CD4-positive, alpha-beta T cell treated with Interleukin-12 subunit alpha and Interleukin-12 subunit beta, for 1 hour (primary cell): ENCODE measurements at regions not wholly inside any gene's neighbourhood (a gene's known extent, or its start where the extent isn't known, plus 50 kb on each side); places are given as distances from the start of the nearest gene placed in this dataset.

ENCODE experiments used
- DNase-seq: peaks from one replicate; pipeline ENCODE4 v3.0.0-alpha.2; 2020

DNA sequence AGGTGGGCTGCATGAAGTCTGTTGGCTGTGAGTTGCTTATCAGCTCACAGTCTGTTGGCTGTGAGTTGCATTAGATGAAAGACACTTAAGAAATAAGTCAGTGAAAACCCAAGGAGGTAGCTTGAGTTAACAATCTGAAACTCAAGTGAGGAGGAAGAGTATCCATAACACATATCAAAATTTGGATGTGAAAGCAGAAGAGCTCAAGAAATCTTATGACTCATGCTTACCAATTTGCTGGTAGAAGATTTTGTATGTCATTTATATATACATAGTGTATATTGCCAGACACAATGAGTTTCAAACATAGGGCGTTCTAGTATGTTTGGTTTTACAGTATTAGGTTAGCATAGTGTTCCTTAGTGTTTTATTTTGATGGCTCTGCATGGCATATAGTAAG lies 107.4 kb downstream of the DDIT4L start:
- no peak for DNase-seq

DNA sequence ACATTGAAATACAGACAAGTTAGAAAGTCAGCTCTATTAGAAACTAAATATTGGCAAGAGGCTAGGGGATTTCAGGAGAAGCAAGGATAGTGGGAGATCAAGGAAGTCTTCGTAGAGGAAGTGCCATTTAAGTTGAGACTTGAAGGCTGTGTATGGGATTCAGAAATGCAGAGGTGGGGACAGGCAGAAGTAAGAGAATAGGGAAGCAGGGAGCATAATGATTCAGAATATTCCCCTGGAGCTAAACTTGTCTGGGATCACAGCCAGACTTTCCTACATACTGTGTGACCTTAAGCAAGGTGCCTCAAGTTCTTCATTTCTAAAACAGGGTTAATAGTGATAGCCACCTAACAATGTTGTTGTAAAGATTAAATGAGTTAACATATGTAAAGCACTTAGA lies 108.8 kb downstream of the DDIT4L start:
- no peak for DNase-seq

DNA sequence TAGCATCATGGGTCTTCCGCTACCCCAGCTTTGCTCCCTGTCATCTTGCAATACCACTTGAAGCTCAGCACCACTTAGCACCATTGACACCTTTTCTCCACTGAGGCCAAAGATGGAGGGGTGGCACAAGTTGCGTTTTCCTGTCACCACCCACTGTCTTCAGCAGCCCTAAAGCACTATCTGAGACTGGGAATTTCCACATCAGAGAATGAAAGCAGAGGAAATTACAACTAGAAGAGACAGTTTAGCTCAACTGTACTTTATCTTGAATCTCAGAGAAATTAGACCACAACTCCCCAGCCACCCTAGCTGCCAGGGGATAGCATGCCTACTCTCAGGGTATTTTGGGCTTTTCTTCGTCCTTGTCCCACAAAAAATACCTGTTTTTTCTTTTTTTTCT lies 111.0 kb downstream of the DDIT4L start:
- peak; percentile 28 for DNase-seq

DNA sequence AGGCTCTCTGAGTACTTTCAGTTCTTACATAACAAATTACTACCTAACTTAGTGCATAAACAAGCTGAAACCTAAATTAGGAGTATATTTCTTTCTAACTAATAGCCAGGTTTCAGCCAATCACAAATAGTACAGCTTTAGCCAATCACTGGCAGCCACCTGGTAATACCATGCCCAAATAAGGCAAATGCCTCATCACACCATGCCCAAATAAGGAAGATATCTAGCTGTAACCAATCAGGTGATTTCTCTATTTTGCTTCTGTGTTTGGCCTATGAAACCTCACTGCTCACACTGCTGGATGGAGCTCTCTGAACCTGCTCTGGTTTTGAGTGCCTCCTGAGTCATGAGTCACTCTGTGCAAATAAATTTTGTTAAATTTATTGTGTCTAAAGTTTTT lies 113.5 kb downstream of the DDIT4L start:
- no peak for DNase-seq

DNA sequence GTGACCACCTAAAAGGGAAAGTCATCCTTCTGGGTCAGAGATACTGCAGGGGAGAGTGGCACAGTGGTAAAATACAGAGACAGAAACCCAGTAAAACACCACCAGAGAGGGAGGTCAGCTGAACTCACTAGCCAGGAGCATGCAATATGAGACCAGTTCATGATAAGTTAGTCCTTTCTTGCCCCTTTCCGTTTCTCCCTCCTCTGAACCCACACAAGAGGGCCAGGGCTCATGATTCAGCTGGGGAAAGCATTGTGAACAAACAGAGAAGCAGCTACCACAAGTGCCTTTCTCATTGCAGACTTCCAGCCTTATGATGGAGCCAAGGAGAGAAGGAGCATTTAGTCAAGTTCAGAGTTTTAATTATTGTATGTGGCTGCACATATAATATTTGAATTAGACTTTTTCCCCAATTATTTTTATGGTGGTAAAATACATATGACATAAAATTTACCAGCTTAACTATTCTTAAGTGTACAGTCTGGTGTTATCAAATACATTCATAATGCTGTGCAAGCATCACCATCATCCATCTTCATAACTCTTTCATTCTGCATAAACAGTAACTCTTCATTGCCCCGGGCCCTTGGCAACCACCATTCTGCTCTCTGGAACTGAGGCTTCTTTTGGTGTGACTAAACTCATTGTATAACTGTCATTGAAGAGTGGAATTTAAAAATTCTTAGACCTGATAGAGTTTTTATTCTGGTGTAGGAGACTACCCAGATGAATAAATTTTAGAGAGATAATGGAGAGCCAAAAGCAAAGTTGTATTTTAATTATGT lies 114.6 kb downstream of the DDIT4L start:
- DNase-seq = no peak

DNA sequence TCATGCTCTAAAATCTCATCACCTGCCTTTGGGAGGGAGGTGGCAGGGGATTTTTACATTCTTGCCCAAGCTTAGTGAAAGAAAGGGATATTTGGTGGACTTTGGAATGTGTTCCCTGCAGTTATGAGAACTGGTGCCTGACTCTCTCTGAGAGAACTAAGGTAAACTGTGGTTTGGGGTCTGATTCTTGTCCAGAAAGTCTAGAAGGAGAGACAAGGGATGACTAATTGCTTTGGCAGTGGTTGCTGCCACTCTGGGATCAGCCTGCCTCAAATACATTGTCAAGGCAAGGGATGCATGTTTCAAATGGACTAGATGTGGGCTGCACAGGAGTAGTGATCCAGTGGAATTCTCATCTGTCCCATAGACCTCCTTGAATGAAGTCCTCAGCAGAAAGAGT lies 115.2 kb downstream of the DDIT4L start:
- no peak for DNase-seq

DNA sequence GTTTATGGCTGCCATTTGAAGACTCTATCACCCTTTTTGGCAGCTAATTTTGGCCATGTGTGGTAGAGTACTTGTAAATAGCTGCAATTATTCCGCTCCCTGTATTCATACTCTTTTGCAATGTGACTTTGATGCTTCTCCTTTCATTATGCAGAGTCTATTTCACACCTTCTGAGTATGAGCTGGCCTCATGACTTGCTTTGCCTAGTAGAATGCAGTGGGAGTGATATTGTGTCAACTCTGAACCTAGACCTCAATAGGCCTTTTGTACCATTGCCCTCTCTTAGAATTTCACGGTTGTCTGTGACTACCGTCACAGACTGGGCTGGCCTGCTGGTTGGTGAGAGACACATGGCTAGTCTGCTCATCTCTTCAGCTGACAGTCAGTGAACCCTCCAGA lies 118.8 kb downstream of the DDIT4L start:
- no peak for DNase-seq

DNA sequence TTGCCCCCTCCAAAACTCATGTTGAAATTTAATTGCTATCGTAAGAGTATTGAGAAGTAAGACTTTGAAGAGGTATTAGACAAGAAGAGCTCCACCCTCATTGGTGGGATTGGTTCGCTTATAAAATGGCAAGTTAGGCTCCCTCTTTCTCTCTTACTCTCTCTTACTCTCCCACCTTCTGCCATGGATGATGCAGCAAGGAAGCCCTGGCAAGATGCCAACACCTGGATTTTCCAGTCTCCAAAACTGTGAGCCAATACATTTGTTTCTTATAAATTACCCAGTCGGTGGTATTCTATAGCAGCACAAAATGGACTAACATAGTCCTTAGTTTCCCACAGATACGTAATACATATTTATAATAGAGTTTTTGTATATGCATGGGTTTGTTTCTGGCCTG lies 119.4 kb downstream of the DDIT4L start:
- no peak for DNase-seq

DNA sequence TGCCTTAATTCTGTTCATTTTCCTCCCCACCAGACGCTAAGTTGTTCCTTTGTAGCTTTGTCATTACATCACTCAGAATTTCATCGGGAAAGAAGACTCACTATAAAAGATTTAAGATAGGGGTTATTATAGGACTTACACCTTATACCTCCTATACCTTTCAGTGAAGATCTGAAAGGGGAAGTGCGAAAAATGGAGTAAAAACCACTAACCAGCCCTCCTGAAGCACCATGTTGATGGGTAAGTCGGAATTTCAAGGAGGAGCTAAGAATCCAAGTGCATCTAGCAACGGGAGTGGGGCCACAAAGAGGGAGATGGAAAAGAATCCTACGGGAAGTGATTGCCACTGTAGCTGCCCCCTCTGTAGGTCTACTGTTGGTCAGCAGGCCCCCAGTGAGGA lies 119.1 kb upstream of the H2AZ1 start:
- DNase-seq = no peak

DNA sequence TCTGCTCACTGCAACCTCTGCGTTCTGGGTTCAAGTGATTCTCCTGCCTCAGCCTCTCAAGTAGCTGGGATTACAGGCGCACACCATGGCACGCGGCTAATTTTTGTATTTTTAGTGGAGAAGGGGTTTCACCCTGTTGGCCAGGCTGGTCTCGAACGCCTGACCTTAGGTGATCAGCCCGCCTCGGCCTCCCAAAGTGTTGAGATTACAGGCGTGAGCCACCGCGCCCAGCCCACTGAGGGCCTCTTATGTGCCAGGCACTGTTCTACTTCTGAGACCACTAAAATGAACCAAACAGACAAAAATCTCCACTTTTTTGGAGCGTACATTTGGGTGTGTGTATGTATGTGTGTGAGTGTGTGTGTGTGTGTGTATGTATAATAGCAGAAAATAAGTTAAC lies 117.2 kb upstream of the H2AZ1 start:
- DNase-seq = no peak

DNA sequence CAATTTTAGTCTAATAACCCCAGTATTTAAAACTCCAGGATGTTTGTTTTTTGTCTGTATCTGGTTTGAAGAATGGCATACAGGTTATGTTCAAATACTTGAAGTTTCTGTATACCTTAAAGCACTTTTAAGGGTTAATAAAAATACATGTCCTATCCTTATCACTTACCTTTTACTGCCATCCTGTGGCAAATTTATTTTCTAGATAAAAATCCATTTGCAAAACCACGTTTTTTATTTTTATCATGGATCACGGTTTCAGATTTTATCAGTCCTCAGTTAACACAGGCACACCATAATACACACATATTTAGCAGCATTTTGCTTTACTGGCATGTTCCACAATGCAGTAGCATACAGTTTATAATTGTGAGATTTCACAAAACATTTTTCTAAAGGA lies 113.3 kb upstream of the H2AZ1 start:
- peak; percentile 7 for DNase-seq

DNA sequence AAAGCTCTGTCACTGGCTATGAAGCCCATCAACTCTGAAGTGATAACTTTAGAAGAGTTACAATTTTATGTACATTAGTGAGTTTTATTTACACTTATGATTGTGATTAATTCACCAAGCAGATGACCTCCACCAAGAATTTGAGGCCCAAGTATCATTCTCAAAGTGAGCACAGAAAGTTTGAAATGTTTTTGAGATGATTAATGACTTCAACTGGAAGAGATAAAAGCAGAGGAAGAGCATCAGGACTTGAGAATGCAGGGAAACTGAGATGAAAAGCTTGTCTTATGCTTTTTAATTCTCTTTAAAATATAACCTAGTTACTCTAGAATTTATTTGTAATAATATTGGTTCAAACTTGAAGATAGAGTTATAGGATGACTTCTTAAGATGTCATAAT lies 112.8 kb upstream of the H2AZ1 start:
- DNase-seq = no peak

DNA sequence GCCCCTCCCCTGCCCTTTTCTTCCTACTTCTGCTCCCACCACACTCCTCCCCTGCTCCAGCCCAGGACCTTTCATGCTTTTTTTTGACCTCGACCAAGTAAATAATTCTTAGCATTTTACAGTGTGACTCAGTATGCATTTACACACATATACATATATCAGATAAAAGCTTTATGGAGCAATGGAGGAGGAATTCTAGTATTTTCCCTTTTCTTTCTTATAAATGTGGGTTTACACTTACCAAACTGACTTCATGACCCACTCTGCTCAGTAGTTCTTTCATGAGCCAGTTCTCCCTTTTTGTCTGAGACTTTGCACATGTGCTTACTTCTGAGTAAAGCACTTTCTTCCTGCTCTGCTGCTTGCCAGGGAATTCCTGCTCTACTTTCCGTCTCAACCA lies 111.8 kb upstream of the H2AZ1 start:
- DNase-seq = no peak

DNA sequence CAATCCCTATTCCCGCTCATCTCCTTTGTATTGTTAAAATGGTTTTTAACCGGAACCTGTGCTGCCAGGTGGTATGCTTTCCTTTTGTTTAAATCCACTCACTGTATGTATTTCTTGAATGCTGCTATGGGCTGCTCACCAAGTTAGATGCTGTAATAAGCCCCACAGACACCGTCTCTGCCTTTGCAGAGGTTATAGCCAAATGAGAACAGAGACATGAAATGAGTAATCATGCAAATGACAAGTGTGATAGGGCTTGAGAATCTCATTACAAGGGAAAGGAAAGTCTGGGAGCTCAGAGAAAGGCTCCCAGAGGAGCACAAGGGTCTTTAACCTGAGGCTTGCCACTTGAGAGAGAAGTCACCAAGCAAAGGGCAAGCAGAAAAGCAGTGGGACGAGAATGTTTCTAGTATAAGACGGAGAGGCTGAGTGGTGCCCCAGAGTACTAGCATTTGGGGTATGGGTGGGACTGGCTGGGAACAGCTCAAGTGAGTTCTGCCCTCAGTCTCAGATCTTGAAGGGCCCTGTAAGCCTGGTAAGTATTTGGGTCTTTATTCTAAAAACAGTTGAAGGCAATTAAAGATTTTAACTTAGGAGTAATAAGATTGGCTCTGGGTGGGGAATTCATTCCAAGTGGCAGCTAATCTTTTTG lies 110.8 kb upstream of the H2AZ1 start:
- no peak for DNase-seq

DNA sequence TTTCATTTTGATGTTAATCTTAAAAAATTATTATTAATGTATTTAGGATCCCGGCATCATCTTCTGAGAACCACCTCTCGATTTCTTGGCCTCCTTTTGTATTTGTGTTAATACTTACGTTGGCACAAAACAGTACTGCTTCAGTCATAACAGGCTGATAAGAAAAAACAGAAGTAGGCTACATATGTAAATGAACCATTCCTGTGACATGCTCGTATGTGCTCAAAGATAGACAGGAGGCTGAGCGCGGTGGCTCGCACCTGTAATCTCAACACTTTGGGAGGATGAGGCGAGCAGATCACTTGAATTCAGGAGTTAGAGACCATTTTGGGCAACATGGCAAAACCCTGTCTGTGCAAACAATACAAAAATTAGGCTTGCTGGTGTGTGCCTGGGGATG lies 109.4 kb upstream of the H2AZ1 start:
- DNase-seq = no peak

DNA sequence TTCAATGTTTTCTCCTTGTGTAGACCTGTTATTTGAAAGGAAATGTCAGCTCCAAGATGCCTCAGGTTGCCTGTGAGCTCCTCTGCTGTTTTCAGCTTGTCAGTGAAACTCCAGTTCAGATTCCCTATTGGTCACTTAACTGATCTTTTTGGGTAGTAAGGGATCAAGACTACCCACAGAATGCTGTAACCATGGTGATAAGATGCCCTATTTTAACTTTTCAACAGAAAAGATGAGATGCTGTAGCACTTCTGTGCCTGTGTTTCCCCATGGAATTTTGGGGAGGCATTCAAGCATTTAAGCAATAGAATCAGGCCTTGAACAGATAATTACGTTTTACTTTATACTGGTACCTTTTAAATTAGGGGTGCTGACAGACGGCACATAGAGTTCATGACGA lies 106.6 kb upstream of the H2AZ1 start:
- DNase-seq = no peak

DNA sequence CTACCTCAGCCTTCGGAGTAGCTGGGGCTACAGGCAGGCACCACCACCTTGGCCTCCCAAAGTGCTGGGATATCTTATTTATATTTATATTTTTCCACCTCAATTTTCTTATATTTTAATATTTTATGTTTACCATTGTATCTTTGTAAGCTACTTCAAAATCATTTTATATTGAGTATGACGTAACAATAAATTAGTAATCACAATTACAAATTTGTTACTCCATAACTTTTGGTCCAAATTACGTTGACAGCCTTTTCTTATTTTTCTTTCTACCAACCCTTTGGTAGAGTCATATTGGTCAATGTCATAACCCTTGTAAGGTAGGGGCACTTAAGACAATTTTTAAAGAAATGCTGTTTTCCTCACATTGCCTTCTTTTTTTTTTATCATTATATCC lies 104.0 kb upstream of the H2AZ1 start:
- DNase-seq = no peak

DNA sequence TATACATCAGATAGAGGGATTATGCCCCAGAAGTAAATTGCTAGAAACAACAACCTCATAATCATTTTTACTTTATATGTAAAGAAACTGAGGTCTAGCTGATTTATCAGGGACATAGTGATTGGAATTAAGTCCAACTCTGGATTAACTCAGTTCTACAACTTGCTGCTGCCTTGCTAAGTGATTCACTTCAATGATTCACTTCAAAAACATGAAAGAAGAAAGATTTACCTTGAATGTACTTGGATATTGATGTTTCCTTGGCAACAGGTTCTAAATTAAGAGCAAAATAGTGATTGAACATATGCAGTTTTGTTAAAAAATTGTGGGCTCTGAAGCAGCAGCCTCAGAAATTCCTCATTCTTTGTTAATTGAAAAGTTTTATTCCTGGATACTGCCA lies 99.8 kb upstream of the H2AZ1 start:
- DNase-seq = no peak

DNA sequence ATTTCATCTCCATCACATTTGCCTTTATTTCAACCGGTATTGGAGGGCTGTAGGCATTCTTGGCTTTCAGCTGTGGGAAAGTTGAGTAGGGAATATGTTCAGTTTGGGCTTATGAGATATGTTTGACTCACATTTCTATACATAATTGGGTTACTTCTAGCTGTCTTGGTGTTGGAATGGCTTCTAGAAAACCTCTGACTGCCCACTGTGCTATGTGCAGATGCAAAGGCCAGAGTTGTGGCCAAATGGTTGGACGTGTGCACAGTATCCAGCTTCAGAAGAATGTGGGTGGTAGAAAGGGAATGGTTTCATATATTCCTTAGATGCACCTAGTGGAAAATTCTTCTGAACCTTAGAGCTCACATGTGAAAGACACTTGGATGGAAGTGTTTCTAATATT lies 92.6 kb upstream of the H2AZ1 start:
- no peak for DNase-seq

DNA sequence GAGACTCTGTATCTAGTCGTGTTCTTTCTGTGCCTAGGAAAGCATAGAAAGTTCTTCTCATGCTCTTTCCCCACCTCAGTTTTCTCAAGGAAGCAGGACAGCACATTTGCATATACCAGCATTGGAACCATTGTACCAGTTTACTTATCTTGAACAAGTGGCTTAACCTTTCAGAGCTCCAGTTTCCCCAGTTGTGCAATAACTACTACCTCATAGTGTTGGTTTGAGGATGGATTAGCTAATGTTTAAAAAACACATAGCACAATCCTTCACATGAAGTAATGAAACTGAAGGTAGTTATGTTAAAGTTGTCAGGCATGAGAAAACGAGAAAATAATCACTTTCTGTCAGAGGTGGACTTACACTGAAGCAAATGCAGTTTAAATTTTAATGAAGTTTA lies 92.2 kb upstream of the H2AZ1 start:
- no peak for DNase-seq

DNA sequence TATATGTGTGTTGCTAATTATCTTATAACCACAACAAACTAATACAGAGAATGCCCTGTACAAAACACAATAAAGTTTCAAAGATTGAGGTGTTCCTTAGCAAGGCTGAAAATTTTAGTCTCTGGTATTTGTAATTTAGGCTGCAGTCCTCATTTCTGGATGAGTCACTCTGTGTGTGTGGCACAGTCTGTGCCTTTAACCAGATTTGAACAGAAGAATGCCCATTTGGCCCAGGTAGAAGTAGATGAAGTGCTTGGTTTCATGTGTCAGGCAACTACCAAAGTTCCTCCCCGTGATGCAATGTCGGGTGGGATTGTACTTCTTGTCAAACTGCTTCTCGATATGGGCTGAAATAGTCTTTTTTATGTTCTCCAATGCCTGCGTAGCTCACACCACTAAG lies 91.6 kb upstream of the H2AZ1 start:
- DNase-seq = no peak

DNA sequence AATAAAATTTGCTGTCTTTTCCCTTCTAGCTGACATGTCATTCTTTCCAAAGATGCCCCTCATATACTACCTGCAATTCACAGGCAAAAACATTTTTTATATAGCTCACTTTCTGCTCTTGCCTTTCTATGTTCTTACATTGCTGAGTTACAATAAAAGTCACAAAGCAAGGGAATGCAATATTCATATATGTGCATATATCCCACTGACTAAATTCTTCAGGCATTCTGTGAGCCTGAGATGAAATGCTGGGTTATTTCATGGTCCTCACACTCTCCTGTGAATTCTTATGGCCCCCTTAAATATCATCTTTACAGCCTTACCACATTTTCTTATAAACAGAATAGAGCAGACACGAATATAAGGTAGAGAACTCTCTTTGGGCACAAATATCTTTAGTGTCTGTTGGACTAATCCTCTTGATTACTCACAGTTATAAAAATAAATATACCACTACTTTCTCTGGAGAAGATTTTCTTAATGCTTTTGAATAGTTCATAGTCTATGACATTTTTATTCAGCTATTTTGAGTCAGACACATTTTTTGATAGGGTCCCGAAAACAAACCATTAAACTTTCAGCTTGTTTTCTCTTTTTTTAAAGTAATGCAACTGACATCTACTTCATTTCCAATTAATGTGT lies 84.1 kb upstream of the H2AZ1 start:
- no peak for DNase-seq

DNA sequence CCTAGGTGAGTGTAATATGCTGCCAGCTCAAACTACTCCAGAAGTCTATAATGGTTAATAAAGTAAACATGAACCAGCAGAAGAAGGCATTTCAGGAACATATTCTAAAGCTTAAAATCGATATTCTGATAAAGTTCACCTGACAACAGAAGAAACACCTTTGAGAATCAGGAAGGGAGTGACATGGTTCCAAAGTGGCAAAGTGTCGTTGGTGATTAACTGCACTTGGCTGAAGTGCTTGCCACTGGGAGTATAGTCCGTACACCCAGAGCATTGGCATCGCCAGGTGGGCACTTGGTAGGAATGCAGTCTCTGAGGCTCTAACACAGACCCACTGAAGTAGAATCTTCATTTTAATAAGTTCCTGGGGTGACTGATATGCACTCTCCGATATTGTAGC lies 76.0 kb upstream of the H2AZ1 start:
- DNase-seq = no peak

DNA sequence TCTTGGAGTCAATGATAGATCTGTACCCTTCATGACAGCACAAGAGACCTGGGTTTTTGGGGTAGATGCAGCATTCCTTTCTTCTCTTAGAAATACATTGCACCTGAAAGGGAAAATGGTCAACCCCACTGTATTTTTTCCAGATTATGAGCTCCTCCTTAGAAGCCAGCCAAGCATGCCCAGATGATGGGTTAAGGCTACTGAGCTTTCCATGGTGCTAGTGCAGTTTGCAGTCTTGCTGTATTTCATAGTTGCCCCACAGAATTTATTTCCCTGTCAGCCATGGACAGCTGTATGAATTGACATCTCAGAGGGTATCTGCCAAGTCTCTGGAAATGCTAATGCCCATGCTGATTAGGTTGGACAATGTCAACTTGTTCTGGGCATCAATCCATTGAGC lies 73.7 kb upstream of the H2AZ1 start:
- no peak for DNase-seq

DNA sequence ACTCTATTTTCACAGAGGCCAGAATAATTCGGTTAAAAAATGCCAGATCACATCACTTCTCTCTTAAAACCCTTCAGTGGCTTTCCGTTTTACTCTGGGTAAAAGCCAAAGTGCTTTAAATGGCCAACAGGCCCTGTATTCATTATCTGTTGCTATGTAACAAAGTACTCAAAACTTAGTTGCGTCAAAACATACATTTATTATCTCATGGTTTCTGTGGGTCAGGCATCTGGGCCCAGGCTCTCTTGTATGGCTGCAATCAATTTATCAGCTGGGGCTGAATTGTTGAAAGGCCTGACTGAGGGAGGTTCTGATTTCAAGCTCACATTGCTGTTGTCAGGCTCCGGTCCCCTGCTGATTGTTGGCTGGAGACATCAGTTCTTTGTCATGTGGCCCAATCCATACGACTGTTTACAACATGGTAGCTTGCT lies 72.7 kb upstream of the H2AZ1 start:
- DNase-seq = no peak
